Liver (tissue), 8 donors: ENCODE measurements at regions not wholly inside any gene's neighbourhood (a gene's known extent, or its start where the extent isn't known, plus 50 kb on each side); places are given as distances from the start of the nearest gene placed in this dataset.

Source experiments
- DNase-seq: peaks from one replicate; pipeline ENCODE4 v3.0.0-alpha.2; 2017; ENCODE audit warnings: low spot score
- H3K27ac ChIP-seq, 2 donors: one replicate each; pipeline ENCODE4 v1.7.0; 2013; ENCODE audit warnings: inconsistent platforms in 2 of 2, low read length in 2 of 2, control low read depth in 1 of 2, low read depth in 1 of 2, mild to moderate bottlenecking in 1 of 2
- H3K27me3 ChIP-seq, 4 donors: one replicate each; pipeline versions ENCODE4 v1.6.1 to v1.7.0; 2013; ENCODE audit warnings: low read length in 3 of 4, inconsistent platforms in 1 of 4, mild to moderate bottlenecking in 1 of 4, moderate library complexity in 1 of 4; ENCODE audit not compliant: control insufficient read depth in 4 of 4, insufficient read depth in 4 of 4
- H3K36me3 ChIP-seq, 4 donors: one replicate each; pipeline versions ENCODE4 v1.6.1 to v1.7.0; 2013; ENCODE audit warnings: low read length in 3 of 4, mild to moderate bottlenecking in 3 of 4, low read depth in 1 of 4, moderate library complexity in 1 of 4; ENCODE audit not compliant: control insufficient read depth in 4 of 4, insufficient read depth in 3 of 4
- H3K4me1 ChIP-seq, 4 donors: one replicate each; pipeline versions ENCODE4 v1.6.1 to v1.7.0; 2013; ENCODE audit warnings: low read length in 3 of 4, mild to moderate bottlenecking in 3 of 4, moderate library complexity in 1 of 4; ENCODE audit not compliant: control insufficient read depth in 4 of 4, insufficient read depth in 4 of 4
- H3K4me3 ChIP-seq, 3 donors: one replicate each; pipeline versions ENCODE4 v1.6.1 to v1.7.0; 2013; ENCODE audit warnings: low read length in 3 of 3, control low read depth in 1 of 3, low read depth in 1 of 3, mild to moderate bottlenecking in 1 of 3
- H3K9ac ChIP-seq, 2 donors: one replicate each; pipeline ENCODE4 v1.7.0; 2013; ENCODE audit warnings: low read length in 2 of 2, mild to moderate bottlenecking in 2 of 2, moderate library complexity in 2 of 2, control low read depth in 1 of 2, low read depth in 1 of 2
- H3K9me3 ChIP-seq, 4 donors: one replicate each; pipeline versions ENCODE4 v1.6.1 to v1.7.0; 2013; ENCODE audit warnings: low read length in 3 of 4; ENCODE audit not compliant: control insufficient read depth in 4 of 4
- EGR1 ChIP-seq, 2 donors: IDR thresholded peaks; 2 replicates each; pipeline ENCODE4 v1.6.1; 2016 to 2018; ENCODE audit warnings: antibody characterized with exemption in 2 of 2, low read depth in 2 of 2
- FOXA1 ChIP-seq: IDR thresholded peaks from 2 replicates; pipeline ENCODE4 v1.6.1; 2016; ENCODE audit warnings: antibody characterized with exemption
- FOXA2 ChIP-seq: IDR thresholded peaks from 2 replicates; pipeline ENCODE4 v1.6.1; 2016; ENCODE audit warnings: antibody characterized with exemption
- GABPA ChIP-seq, 2 donors: IDR thresholded peaks in 1 of 2; conservative IDR thresholded peaks in 1 of 2; 2 replicates each; pipeline ENCODE4 v1.6.1; 2016; ENCODE audit warnings: antibody characterized with exemption in 2 of 2, mild to moderate bottlenecking in 1 of 2, moderate library complexity in 1 of 2
- HNF4A ChIP-seq, 2 donors: conservative IDR thresholded peaks; 2 replicates each; pipeline ENCODE4 v1.6.1; 2016; ENCODE audit warnings: antibody characterized with exemption in 2 of 2, mild to moderate bottlenecking in 2 of 2
- HNF4G ChIP-seq: IDR thresholded peaks from 2 replicates; pipeline ENCODE4 v1.6.1; 2016; ENCODE audit warnings: antibody characterized with exemption
- NR2F2 ChIP-seq: IDR thresholded peaks from 2 replicates; pipeline ENCODE4 v1.6.1; 2016; ENCODE audit warnings: antibody characterized with exemption
- RAD21 ChIP-seq, 2 donors: IDR thresholded peaks; 2 replicates each; pipeline ENCODE4 v1.6.1; 2016; ENCODE audit warnings: antibody characterized with exemption in 2 of 2, mild to moderate bottlenecking in 2 of 2
- REST ChIP-seq: IDR thresholded peaks from 2 replicates; pipeline ENCODE4 v1.6.1; 2016; ENCODE audit warnings: antibody characterized with exemption, mild to moderate bottlenecking
- RXRA ChIP-seq, 2 donors: IDR thresholded peaks; 2 replicates each; pipeline ENCODE4 v1.6.1; 2017 to 2018; ENCODE audit warnings: antibody characterized with exemption in 2 of 2, mild to moderate bottlenecking in 1 of 2
- SP1 ChIP-seq: IDR thresholded peaks from 2 replicates; pipeline ENCODE4 v1.6.1; 2018; ENCODE audit warnings: antibody characterized with exemption, mild to moderate bottlenecking
- YY1 ChIP-seq: IDR thresholded peaks from 2 replicates; pipeline ENCODE4 v1.6.1; 2016; ENCODE audit warnings: antibody characterized with exemption, mild to moderate bottlenecking
- WGBS: extraction: QIAGEN DNeasy Blood & Tissue Kit; methylation state at CpG from one replicate; pipeline ENCODE4 v1.1.7; 2013; 5-methylcytosine and 5-hydroxymethylcytosine counted together
- TF ChIP-seq, protein P1 (sequence below): IDR thresholded peaks from 2 replicates; pipeline ENCODE4 v1.6.1; 2016; ENCODE audit warnings: antibody characterized with exemption
- TF ChIP-seq, protein P2 (sequence below): IDR thresholded peaks from 2 replicates; pipeline ENCODE4 v1.6.1; 2016; ENCODE audit warnings: antibody characterized with exemption
- TF ChIP-seq, protein P3 (sequence below): IDR thresholded peaks from 2 replicates; pipeline ENCODE4 v1.6.1; 2016; ENCODE audit warnings: antibody characterized with exemption
- TF ChIP-seq, protein P4 (sequence below): fragments of 150-350 bp; IDR thresholded peaks from 2 replicates; pipeline ENCODE4 v1.5.1; 2017; ENCODE audit warnings: improper control_type of control experiment, low read depth, low read length; ENCODE audit not compliant: missing input control
- donor health status: healthy.
- donor health status: healthy.
- donor health status: healthy.
- donor health status: healthy.
- donor health status: healthy.

GRCh38 chr20:41784209-41784958, 166.2 kb upstream of the CHD6 start:
- Histone ChIP-seq H3K4me3 (no peak overlapping the region), H3K4me1 (no peaks in the 10 kb centered on the region), H3K27ac (no peak overlapping the region), H3K27me3 (no peaks in the 10 kb centered on the region), H3K36me3 (no peaks in the 10 kb centered on the region), H3K9me3 (peaks cover 0 to 3% (median 0%) of the 10 kb centered on the region in 4 donors), H3K9ac (no peak overlapping the region)
- WGBS: 73% methylated on average over 5 of the region's 5 CpGs
- TF ChIP-seq, protein P1, sequence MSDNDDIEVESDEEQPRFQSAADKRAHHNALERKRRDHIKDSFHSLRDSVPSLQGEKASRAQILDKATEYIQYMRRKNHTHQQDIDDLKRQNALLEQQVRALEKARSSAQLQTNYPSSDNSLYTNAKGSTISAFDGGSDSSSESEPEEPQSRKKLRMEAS: no peak
- no peak for TF ChIP-seq RXRA (IDR thresholded peaks at IDR 0.05)
- TF ChIP-seq FOXA1: no peak
- TF ChIP-seq YY1: no peak
- TF ChIP-seq RAD21 (IDR thresholded peaks at IDR 0.05): no peak
- no peak for TF ChIP-seq GABPA (IDR thresholded peaks at IDR 0.05 in 1 of 2, conservative IDR thresholded peaks at IDR 0.05 in 1 of 2)
- TF ChIP-seq HNF4G: no peak
- TF ChIP-seq, protein P2, sequence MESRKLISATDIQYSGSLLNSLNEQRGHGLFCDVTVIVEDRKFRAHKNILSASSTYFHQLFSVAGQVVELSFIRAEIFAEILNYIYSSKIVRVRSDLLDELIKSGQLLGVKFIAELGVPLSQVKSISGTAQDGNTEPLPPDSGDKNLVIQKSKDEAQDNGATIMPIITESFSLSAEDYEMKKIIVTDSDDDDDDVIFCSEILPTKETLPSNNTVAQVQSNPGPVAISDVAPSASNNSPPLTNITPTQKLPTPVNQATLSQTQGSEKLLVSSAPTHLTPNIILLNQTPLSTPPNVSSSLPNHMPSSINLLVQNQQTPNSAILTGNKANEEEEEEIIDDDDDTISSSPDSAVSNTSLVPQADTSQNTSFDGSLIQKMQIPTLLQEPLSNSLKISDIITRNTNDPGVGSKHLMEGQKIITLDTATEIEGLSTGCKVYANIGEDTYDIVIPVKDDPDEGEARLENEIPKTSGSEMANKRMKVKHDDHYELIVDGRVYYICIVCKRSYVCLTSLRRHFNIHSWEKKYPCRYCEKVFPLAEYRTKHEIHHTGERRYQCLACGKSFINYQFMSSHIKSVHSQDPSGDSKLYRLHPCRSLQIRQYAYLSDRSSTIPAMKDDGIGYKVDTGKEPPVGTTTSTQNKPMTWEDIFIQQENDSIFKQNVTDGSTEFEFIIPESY: no peak
- no peak for TF ChIP-seq REST
- no peak for TF ChIP-seq NR2F2
- no peak for TF ChIP-seq FOXA2
- TF ChIP-seq HNF4A (conservative IDR thresholded peaks at IDR 0.05): no peak
- no peak for TF ChIP-seq SP1
- TF ChIP-seq, protein P3, sequence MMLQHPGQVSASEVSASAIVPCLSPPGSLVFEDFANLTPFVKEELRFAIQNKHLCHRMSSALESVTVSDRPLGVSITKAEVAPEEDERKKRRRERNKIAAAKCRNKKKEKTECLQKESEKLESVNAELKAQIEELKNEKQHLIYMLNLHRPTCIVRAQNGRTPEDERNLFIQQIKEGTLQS: no peak
- no peak for DNase-seq

- WGBS: 69% methylated on average over 7 of the region's 7 CpGs
- Histone ChIP-seq H3K4me1 (no peaks in the 10 kb centered on the region), H3K9ac (no peak overlapping the region), H3K27me3 (peaks cover 0 to 2% (median 0%) of the 10 kb centered on the region in 4 donors), H3K27ac (no peak overlapping the region), H3K9me3 (peaks cover 0 to 3% (median 0%) of the 10 kb centered on the region in 4 donors), H3K4me3 (no peak overlapping the region), H3K36me3 (no peaks in the 10 kb centered on the region)
- TF ChIP-seq, protein P2: no peak
- TF ChIP-seq EGR1 (IDR thresholded peaks at IDR 0.05; ENCODE audit: low read depth in 2 of 2) (no peak), NR2F2 (no peak), FOXA2 (no peak), RAD21 (IDR thresholded peaks at IDR 0.05) (no peak), SP1 (no peak)
- TF ChIP-seq, protein P3: no peak
- TF ChIP-seq, protein P4, sequence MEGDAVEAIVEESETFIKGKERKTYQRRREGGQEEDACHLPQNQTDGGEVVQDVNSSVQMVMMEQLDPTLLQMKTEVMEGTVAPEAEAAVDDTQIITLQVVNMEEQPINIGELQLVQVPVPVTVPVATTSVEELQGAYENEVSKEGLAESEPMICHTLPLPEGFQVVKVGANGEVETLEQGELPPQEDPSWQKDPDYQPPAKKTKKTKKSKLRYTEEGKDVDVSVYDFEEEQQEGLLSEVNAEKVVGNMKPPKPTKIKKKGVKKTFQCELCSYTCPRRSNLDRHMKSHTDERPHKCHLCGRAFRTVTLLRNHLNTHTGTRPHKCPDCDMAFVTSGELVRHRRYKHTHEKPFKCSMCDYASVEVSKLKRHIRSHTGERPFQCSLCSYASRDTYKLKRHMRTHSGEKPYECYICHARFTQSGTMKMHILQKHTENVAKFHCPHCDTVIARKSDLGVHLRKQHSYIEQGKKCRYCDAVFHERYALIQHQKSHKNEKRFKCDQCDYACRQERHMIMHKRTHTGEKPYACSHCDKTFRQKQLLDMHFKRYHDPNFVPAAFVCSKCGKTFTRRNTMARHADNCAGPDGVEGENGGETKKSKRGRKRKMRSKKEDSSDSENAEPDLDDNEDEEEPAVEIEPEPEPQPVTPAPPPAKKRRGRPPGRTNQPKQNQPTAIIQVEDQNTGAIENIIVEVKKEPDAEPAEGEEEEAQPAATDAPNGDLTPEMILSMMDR: no peak
- DNase-seq: no peak
Measured at GRCh38 chr20:41783423-41784208, 165.4 kb upstream of the CHD6 start.
